Left renal cortex interstitium (tissue), 4 donors: ENCODE measurements at regions not wholly inside any gene's neighbourhood (a gene's known extent, or its start where the extent isn't known, plus 50 kb on each side); places are given as distances from the start of the nearest gene placed in this dataset.

Experiments used
- DNase-seq, 4 donors: peaks; one replicate each; pipeline ENCODE4 v3.0.0-alpha.2; 2013; ENCODE audit warnings: low read depth in 4 of 4, low spot score in 2 of 4, missing footprints in 1 of 4

DNA sequence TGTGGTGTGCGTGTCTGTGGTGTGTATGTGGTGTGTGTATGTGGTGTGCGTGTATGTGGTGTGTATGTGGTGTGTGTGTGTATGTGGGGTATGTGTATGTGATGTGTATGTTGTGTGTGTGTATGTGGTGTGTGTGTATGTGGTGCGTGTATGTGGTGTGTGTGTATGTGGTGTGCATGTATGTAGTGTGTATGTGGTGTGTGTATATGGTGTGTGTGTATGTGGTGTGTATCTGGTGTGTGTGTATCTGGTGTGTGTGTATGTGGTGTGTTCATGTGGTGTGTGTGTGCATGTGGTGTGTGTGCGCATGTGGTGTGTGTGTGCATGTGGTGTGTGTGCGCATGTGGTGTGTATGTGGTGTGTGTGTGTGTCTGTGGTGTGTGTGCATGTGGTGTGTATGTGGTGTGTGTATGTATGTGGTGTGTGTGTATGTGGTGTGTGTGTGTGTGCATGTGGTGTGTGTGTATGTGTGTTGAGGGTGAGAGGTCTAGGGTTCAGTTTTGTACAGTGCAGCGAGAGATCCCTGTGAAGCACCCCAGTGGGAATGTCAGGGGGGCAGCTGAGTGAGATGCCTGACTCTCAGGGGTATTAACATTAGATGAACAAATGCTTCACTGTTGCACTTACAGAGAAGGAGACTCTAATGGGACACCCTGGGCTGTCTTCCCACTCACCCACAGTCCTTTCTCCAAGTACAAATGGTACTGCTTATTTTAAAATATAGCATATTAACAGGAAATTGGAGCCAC is 61.3 kb upstream of the MEDAG start:
- DNase-seq = no peak

DNA sequence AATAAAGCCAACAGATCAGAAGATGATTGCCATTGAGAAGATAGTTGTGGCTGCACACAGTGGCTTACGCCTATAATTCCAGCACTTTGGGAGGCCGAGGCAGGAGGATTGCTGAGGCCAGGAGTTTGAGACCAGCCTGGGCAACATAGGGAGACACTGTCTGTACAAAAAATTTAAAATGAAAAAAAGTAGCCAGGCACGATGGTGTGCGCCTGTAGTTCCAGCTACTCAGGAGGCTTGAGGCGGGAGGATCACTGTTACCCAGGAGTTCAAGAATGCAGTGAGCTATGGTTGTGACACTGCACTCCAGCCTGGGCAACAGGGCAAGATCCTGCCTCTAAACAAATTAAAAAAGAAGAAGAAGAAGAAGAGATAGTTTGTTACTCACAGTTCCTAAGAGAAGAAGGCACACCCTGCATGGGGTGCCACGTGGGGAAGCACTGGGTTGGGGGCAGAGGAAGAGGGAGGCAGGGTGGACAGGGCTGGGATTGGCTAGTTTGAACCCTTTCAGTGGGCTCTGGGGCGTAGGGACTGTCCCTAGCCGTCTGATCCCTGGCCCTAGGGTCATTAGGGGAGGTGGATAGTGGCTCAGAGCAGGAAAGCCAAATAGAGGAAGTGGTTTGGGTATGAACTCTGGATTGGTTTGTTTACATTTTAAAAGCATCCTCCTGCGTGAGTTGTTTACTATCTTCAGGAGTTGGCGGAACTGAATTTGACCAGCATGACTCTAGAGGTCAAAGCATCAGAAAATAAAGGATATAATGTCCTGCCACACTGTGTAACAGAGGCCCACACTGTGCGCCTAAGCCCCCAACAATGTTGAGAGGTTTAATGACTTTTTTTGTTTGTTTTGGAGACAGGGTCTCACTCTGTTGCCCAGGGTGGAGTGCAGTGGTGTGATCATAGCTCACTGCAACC is 60.5 kb upstream of the MEDAG start:
- no peak for DNase-seq

DNA sequence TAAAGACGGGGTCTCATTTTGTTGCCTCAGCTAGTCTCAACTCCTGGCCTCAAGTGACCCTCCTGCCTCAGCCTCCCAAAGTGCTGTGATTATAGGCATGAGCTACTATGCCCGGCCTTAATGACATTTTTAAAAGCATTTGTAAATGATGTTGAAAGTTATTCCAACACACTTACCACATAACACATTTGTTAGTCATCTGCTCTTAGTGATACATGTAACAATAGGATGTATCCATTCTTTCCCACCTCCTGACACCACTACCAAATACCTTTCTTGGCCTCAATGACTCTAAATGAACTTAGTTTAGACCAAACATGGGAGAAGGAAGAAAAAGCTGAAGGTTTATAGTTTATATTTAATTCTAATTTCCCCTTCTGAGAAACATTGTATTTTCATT is 59.8 kb upstream of the MEDAG start:
- DNase-seq = no peak

DNA sequence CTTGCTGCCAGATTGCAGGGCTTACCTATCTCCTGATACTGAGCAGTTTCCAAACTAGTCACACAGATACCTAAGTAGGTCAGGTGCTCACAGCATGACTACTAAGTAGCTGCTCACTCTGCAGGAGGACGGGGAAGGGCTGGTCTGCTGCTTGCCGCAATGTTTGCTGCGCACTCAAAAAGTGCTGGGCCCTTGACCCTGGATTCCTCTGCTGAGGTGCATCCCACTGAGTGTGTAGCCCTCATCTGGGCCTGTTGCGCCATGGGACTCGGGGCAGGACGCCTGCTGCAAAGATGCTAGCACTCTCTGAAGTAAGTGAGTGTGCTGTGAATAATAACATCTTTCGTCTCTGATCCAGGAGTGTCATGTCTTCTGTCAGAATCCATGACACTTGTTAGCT is 59.2 kb upstream of the MEDAG start:
- DNase-seq = no peak

DNA sequence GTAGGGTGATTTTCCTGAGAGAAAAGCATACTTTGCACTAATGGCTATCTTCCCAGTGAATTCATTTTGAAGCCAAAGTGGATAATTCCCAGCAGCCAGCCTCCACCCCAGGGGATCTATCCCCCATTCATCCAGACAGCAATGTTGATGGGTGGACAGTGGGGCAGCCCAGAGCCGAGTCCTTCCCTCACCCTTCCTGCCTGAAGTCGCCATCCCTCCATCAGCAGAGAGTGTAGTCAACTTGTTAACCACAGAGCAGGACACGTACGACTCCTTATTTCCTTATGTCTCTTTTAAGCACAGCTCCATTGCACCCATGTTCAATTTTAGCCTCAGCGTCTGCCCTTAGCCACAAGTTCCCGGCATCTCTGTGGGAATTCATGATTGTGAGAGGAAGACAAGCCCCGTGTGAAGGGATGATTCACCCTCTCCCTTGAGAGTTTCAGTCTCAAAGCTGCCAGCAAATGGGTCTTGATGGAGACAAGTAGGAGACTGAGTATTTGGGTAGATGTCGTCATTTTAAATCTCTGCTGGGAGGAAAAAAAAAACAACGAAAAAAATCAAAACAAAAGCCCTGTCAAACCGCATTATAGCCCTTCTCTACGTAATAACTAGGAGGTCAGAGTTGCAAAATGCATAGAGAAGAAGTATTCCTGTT is 58.3 kb upstream of the MEDAG start:
- no peak for DNase-seq

DNA sequence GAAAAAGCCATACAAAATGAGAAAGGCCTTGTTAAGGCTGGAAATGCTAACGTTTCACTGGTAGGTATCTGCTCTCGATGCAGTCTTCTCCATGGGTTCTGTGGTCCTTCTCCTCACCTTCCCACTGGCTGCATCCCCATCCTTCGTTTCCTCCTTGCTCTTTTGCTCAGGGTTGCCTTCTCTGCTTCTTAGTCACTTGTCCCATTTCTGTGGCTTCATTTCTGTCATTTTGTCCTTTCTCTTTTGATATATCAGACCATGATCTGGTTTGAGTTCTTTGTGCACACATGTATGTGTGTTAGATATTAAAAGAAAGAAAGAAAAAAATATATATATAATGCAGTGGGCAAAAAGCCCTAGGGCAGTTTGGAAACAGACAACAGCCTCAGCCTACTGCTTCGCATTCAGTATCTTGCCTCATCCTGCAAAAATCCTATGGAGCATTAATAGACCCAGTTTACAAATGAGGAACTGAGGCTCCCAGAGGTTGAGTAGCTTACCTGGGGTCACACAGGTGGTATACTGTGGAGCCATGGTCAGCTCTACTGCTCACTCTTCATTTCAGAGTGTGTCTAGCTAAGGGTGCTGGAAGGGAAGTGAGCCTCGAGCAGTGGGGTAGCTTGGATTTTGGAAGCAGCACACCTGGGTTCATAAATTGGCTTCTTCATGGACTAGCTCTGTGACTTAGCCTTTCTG is 57.6 kb upstream of the MEDAG start:
- no peak for DNase-seq

DNA sequence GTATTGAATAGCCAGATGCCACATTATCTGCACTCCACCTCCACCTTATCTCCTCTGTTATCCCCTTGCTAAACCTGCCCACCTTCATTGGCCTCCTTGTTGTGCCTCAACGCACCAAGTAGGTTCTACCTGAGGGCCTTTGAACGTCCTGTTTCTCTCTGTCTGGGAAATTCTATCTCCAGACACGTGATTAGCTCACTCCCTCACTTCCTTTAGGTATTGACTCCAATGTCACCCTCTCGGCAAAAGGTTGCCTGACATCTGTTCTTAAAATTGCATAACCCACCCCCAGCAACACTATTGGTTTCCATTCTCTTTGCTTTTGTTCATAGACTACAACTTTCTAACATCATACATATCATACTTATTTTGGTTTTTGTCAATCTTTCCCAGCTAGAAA is 56.5 kb upstream of the MEDAG start:
- no peak for DNase-seq

DNA sequence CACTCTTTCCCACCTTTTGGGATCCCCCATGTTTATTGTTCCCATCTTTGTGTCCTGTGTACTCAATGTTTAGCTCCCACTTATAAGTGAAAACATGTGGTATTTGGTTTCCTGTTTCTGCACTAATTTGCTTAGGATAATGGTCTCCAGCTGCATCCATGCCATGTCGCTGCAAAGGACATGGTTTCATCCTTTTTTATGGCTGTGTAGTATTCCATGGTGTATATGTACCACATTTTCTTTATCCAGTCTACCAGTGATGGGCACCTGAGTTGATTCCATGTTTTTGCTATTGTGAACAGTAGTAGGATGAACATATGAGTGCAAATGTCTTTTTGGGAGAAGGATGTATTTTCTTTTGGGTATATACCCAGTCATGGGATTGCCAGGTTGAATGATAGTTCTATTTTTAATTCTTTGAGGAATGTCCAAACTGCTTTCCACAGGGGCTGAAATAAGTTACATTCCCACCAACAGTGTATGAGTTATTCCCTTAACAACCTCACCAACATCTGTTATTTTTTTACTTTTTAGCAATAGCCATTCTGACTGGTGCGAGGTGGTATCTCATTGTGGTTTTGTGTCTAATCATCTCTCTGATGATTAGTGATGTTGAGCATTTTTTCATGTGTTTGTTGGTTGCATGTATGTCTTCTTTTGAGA is 55.7 kb upstream of the MEDAG start:
- no peak for DNase-seq

DNA sequence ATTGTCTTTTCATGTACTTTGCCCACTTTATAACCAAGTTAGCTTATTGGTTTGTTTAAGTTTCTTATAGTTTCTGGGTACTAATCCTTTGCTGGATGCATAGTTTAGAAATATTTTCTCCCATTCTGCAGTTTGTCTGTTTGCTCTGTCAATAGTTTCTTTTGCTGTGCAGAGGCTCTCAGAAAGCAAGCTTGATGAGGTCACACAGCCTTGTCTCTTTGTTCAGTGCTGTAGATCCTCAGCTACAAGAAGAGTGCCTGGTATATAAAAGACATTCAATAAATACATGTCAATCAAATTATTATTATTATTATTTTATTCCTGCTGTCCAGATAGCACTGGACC is 55.2 kb upstream of the MEDAG start:
- DNase-seq = no peak

DNA sequence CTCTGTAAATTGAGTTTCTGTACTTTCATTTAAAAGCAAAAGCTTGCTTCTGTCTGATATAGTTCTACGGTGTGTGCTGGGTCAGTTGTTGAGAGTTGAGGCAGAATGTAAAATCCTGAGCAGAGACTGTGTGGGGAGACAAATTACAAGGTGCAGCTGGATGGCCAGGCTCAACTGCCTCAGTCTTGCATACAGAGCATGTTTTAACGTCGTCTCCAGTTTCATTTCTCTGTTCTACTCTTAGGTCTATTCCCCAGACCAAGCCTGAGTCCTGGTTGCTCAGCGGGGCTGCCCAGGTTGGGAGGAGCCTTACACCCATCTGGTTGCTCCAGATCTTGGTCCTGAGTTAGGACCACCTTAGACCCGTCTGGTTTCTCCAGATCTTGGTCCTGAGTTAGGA is 54.4 kb upstream of the MEDAG start:
- no peak for DNase-seq

DNA sequence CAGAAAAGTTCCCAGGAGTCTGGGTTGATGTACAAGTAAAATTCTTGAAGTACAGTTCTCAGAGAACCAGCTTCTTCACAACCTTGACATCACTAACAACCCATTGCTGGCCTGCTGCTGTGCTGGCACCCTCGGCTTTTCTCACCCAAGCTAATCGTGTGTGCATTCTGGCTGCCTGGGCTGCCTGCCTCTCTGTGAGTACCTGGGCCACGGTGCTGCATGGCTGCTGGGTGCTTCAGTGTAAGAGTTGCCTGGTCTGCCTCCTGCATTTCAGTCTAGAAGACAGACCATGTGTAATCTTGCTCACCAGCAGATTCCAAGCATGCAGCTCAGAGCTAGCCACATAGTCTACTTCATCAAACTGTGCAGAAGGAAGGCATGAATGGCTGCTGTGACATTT is 50.5 kb upstream of the MEDAG start:
- no peak for DNase-seq

DNA sequence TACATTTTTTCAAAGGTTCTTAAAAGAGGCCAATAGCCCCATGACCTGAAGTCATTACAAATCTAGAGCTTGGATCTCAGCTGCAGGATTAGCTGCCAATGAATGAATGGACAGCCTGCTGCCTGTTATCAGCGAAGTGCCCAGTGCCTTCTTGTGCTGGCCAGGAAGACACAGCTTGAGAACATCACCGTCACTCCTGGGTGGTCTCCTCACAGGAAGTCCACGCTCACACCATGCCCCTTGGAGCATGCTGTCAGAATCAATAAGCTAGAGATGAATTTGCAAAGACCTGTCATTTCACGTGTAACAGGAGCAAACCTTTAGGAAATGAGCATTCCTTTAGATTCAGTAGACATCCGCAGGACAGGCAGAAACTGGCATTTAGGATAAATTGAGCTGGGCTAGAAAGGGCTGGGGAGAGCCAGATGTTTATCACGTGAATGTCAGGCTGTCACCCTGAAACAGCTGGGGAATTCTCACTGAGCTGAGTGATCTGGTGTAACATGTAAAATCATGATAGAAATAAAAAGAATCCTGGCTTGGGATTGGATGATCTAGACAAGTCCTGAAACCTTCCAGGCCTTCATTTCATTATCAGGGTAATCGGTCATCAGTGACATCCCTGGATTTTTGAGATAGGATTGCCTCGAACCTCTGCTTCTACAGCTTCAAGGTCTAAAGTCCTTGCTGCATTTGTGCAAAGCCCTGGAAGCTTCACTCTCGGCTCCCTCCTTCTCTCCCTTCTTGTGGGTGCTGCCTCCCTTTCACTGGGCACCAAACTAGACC is 49.9 kb upstream of the MEDAG start:
- no peak for DNase-seq
